Effector memory CD4-positive, alpha-beta T cell (primary cell): ENCODE measurements at regions not wholly inside any gene's neighbourhood (a gene's known extent, or its start where the extent isn't known, plus 50 kb on each side); places are given as distances from the start of the nearest gene placed in this dataset.
"Not testable (repeated sequence)": the region's sequence is repeated elsewhere in the genome, so short reads cannot be mapped to it uniquely, and the experiment has no call there.

Experiments used
- DNase-seq, 3 donors: peaks; one replicate each; pipeline ENCODE4 v3.0.0-alpha.2; 2020
- H3K27ac ChIP-seq: 2 replicates; pipeline ENCODE4 v1.7.0; 2013; ENCODE audit warnings: mild to moderate bottlenecking, low read length, moderate library complexity; ENCODE audit not compliant: insufficient read depth, poor library complexity, severe bottlenecking
- H3K27me3 ChIP-seq: replicated peaks from 2 replicates; pipeline ENCODE4 v1.7.0; 2013; ENCODE audit warnings: mild to moderate bottlenecking, low read length; ENCODE audit not compliant: insufficient read depth, control insufficient read depth, poor library complexity, severe bottlenecking
- H3K36me3 ChIP-seq: 2 replicates; pipeline ENCODE4 v1.7.0; 2013; ENCODE audit warnings: mild to moderate bottlenecking, low read length, moderate library complexity; ENCODE audit not compliant: control insufficient read depth, insufficient read depth
- H3K4me1 ChIP-seq: 2 replicates; pipeline ENCODE4 v1.7.0; 2013; ENCODE audit warnings: low read length, mild to moderate bottlenecking; ENCODE audit not compliant: control insufficient read depth, insufficient read depth, poor library complexity, severe bottlenecking
- H3K4me3 ChIP-seq: 2 replicates; pipeline ENCODE4 v1.7.0; 2013; ENCODE audit warnings: low read length, low read depth, mild to moderate bottlenecking; ENCODE audit not compliant: insufficient read depth, poor library complexity, severe bottlenecking
- H3K9me3 ChIP-seq: 2 replicates; pipeline ENCODE4 v1.7.0; 2013; ENCODE audit warnings: mild to moderate bottlenecking, low read length, moderate library complexity; ENCODE audit not compliant: control insufficient read depth

DNA sequence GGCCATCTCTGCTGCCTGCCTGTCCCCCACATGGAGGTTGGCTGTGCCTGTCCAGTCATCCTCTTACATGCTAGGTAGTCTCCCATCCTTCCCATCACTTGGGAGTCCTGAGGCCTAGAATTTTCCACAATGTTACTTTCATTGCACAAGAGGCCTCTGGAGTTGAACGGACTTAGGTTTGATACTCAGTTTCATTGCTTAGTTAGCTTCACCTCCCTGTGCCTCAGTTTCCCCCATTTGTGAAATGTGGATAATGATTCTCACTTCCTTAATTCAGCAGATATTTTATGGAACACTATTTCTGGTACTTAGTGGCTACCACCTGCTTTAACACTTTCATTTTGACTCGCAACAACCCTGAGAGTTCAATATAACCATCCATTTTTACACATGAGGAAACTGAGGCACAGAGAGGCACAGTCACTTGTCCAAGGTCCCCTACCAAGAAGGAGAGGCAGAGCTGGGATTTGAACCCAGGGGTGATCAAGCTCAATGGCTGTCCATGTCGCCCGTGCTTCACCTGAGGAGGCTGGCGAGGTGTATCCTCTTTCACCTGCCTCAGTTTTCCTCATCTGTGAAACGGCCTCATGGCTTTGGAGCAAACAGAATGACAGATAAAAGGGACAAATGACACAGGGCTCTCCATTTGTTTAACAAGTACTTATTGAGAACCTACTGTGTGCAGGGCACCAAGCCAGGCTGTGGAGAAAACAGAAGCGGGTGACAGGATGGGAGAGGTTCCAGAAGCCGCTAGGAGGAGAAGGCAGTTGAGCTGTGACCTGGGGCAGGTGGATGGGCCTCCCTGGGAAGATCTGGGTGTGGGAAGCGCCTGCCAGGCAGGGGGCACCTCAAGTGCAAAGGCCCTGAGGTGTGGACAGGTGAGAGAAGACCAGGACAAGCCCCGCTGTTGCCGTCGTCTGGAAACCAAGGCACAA is 154.3 kb upstream of the PTPN1 start:
- no peaks in the 10 kb centered on the region for H3K4me1 ChIP-seq
- DNase-seq: no peak
- no peaks in the 10 kb centered on the region for H3K9me3 ChIP-seq
- H3K36me3 ChIP-seq: no peaks in the 10 kb centered on the region
- H3K27me3 ChIP-seq: no peaks in the 10 kb centered on the region
- H3K4me3 ChIP-seq: no peak overlapping the region
- H3K27ac ChIP-seq: no peak overlapping the region

DNA sequence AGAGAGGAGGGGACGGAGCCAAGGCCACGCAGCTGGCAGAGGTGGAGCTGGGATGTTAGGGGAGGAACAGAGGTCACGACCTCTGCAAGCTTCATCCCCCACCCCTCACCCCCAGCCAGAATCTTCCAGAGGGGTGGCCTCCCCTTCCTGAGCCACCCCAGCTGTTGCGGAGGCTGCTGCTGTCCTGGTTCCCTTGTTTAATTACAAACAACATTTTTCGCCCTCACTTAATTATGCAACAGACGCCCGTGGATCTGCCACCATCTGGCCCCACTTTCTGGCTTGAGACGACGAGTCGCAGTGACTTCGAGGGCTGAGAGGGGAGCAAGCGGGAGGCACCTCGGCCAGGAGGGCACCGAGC is 153.7 kb upstream of the PTPN1 start:
- Histone ChIP-seq H3K36me3 (no peaks in the 10 kb centered on the region), H3K4me1 (no peaks in the 10 kb centered on the region), H3K9me3 (no peaks in the 10 kb centered on the region), H3K4me3 (no peak overlapping the region), H3K27ac (no peak overlapping the region), H3K27me3 (no peaks in the 10 kb centered on the region)
- DNase-seq: no peak

DNA sequence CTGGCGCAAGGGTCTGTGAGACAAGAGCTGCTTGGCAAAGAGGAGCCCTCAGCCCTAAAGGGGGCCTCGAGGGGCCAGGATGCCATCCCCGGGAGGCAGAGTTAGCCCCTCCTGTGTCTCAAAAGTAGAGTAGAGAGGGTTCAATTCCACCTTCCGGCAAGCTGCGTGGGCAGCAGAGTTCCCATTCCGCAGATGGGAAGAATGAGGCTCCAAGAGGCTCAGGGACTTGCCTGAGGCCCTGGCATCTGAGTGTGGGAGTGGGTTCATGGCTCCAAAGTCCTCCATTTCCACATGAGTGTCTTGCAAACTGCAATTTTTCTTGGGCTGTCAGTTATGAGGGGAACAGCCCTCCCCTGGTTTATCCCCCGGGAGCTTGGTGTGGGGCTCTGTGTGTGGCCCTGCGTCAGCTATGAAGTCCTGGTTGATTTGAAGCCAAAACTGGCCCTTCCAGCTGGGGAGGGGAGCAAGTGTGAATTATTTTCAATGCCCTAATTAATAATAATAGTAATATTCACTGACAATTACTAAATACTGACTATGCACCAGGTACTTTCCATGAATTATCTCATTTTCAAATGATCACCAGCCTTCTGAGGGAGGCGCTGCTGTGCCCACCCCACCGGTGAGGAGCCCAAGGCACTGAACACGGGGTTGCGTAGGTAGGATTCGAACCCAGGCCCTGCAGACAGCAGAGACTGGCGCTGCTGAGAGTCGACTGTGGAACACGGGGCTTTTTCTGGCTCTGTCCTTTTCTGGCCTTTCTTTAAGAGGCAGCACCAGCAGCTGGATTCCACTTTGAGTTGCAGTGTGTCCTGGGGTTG is 153.0 kb upstream of the PTPN1 start:
- no peak for DNase-seq
- Histone ChIP-seq H3K4me3 (no peak overlapping the region), H3K27ac (no peak overlapping the region), H3K27me3 (no peaks in the 10 kb centered on the region), H3K4me1 (no peaks in the 10 kb centered on the region), H3K36me3 (no peaks in the 10 kb centered on the region), H3K9me3 (no peaks in the 10 kb centered on the region)

DNA sequence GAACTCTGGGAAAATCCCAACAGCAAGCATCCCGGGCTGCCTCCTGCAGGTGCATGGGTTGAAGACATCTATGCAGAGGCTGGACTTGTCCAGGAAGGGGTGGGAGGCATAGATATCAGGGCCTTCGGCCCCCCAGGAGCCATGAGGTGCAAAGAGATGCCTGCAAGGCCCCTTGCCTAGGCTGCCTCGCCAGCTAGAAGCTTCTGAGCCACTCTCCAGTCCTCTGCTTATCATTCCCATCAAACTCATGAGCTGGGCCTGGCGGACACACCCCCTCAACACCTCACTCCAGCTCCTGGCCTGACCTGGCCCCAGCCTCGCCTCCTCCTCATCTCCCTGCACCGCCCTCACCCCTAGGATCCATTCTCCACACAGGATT is 152.4 kb upstream of the PTPN1 start:
- no peak overlapping the region for H3K4me3 ChIP-seq
- DNase-seq: no peak

DNA sequence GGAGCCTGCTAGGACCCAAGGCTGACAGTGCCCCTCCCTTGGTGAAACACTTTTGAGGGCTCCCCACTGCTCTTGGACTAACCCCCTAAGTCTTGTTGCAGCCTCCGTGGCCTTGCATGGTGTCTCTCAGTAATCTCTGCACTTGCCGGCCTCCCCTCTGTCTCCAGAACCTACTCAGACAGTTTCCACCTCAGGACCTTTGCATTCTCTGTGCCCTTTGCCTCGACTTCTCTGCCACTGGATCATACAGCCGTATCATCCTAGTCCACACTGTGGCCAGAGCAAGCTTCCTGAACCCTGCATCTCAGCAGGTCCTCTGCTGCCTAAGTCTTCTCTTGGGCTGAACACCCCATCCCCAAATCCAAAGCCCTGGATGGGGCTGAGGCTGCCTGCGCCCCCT is 152.0 kb upstream of the PTPN1 start:
- Histone ChIP-seq H3K4me1 (no peaks in the 10 kb centered on the region), H3K4me3 (no peak overlapping the region)
- no peak for DNase-seq

More for the DNA sequence above, 152.4 kb upstream of the PTPN1 start:
- no peaks in the 10 kb centered on the region for H3K9me3 ChIP-seq
- no peaks in the 10 kb centered on the region for H3K36me3 ChIP-seq
- no peaks in the 10 kb centered on the region for H3K27me3 ChIP-seq
- no peak overlapping the region for H3K27ac ChIP-seq
- no peaks in the 10 kb centered on the region for H3K4me1 ChIP-seq

DNA sequence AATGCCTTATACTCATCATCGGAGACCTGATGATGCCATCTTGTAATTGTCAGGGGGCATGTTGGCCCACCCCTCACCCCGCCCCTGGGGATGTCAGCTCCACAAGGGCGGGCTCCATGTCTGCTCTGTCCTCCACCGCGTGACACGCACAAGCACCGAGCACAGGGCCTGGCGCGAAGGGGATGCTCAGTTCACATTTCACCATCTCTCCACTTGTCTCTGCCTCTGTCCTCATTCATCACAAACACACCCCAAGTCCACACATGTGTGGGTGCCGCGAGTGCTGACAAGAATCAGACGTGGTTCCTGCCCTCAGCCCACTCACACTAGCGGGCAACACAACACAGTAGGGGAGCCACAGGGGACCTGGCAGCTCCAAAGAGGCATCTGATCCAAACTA is 151.2 kb upstream of the PTPN1 start:
- no peak overlapping the region for H3K27ac ChIP-seq
- DNase-seq: no peak
- no peak overlapping the region for H3K4me3 ChIP-seq
- H3K4me1 ChIP-seq: no peaks in the 10 kb centered on the region
- H3K9me3 ChIP-seq: no peaks in the 10 kb centered on the region
- H3K36me3 ChIP-seq: no peaks in the 10 kb centered on the region
- H3K27me3 ChIP-seq: no peaks in the 10 kb centered on the region

More for the DNA sequence above, 152.0 kb upstream of the PTPN1 start:
- no peaks in the 10 kb centered on the region for H3K27me3 ChIP-seq
- no peak overlapping the region for H3K27ac ChIP-seq
- no peaks in the 10 kb centered on the region for H3K36me3 ChIP-seq
- no peaks in the 10 kb centered on the region for H3K9me3 ChIP-seq

DNA sequence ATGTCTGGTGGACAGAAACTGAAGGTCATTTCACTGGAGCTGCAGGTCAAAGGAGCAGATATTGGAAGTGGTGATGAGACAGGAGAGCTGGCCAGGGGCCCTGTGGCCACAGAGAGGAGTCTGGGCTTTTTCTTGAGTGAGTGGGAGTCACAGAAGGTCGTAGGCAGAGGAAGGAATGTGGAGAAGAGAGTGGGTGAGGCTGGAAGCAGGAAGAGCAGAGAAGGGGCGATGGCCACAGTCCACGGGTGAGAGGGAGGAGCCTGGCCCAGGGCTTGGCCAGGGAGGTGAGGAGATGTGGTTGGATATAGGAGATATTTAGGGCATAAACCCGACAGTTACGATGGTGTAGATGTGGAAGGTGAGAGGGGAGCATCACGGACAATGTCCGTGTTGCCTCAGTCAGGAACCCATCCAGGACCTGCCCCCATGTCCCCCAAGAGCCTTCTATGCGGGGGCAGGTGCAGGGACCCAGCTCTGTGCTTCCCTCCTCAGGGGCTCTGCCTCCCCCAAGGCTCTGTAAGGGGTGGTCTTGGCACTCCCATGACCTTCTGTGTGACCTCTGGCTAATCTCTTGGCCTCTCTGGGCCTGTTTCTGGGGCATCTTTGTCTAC is 150.5 kb upstream of the PTPN1 start:
- no peaks in the 10 kb centered on the region for H3K4me1 ChIP-seq
- no peaks in the 10 kb centered on the region for H3K36me3 ChIP-seq
- DNase-seq: no peak
- no peaks in the 10 kb centered on the region for H3K27me3 ChIP-seq
- no peak overlapping the region for H3K27ac ChIP-seq
- no peak overlapping the region for H3K4me3 ChIP-seq
- no peaks in the 10 kb centered on the region for H3K9me3 ChIP-seq

DNA sequence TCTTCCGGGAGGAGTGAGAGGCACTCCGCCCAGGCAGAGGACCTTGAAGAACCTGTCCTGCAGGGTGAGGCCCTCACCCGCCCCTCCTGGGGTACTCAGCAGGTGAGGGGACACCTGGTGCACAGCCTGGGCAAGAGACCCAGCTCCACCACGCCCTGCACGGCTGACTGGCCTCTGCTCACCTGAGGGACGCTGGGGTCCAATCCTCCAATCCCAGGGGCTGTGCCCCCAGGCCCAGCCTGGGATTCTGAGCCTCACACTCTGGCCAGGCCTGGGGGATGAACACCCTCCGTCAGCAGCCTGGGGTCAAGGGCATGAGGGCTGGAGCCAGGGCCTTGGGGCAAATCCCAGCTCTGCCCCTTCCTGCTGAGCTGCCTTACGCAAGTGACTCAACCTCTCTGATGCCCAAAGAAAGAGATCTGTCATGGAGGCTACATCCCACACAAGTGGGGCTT is 149.9 kb upstream of the PTPN1 start:
- no peaks in the 10 kb centered on the region for H3K9me3 ChIP-seq
- H3K27ac ChIP-seq: no peak overlapping the region
- H3K4me3 ChIP-seq: no peak overlapping the region
- no peaks in the 10 kb centered on the region for H3K36me3 ChIP-seq
- H3K4me1 ChIP-seq: no peaks in the 10 kb centered on the region
- H3K27me3 ChIP-seq: no peaks in the 10 kb centered on the region
- DNase-seq: no peak

DNA sequence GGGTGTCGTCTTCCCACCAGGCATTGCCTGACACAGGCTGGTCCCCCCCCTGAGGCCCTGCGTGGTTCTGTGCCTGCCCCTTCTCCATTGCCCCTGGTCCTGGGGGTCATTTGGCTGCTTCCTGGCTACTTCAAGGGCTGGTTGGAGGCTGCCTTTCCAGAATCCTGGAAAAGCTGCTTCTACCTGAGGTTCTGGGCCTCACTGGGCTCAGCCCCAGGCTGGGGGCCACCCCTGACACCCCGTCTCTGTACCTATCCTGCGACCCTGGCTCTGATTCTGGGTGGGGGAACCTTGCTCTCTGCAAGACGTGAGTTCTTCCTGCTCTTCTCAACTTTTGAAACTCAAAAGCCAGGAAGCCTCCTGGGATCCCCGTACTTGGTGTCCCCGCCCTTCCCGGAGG is 149.3 kb upstream of the PTPN1 start:
- no peaks in the 10 kb centered on the region for H3K27me3 ChIP-seq
- no peak overlapping the region for H3K27ac ChIP-seq
- no peaks in the 10 kb centered on the region for H3K4me1 ChIP-seq
- no peak for DNase-seq
- no peaks in the 10 kb centered on the region for H3K9me3 ChIP-seq
- H3K36me3 ChIP-seq: no peaks in the 10 kb centered on the region
- H3K4me3 ChIP-seq: no peak overlapping the region

DNA sequence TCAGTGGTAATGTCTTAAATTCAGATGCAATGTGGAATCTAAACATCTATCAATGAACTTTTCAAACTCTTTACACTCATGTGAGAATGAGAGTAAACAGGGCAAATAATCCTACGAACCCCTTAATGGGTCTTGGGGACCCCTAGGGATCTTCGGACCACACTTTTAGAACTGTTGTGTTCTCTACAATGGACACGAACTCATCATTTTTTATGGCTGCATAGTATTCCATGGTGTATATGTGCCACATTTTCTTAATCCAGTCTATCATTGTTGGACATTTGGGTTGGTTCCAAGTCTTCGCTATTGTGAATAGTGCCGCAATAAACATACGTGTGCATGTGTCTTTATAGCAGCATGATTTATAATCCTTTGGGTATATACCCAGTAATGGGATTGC is 148.0 kb upstream of the PTPN1 start:
- H3K36me3 ChIP-seq, H3K27ac ChIP-seq, H3K4me3 ChIP-seq, H3K27me3 ChIP-seq, H3K9me3 ChIP-seq, H3K4me1 ChIP-seq, DNase-seq: not testable (repeated sequence)
